ENCODE measurements at regions not wholly inside any gene's neighbourhood (a gene's known extent, or its start where the extent isn't known, plus 50 kb on each side); places are given as distances from the start of the nearest gene placed in this dataset.

GRCh38 chr11:120029321-120029720, 108.6 kb downstream of the TRIM29 start:
- Histone ChIP-seq H3K36me3 (ENCODE audit: insufficient read depth, low read length) (no peaks in the 10 kb centered on the region), H3K9me3 (ENCODE audit: low read depth, low read length) (no peaks in the 10 kb centered on the region), H3K27ac (no peak overlapping the region), H3K4me3 (no peak overlapping the region), H3K9ac (ENCODE audit: insufficient read length) (no peak overlapping the region)
- DNase-seq (ENCODE audit: low read depth, low spot score): no peak
- no peak for TF ChIP-seq POLR2AphosphoS5 (IDR thresholded peaks at IDR 0.05; ENCODE audit: borderline replicate concordance, low read depth, low read length)
- TF ChIP-seq EZH2 (IDR thresholded peaks at IDR 0.05): no peak
- TF ChIP-seq FOXP2 (optimal IDR thresholded peaks at IDR 0.05; ENCODE audit: control extremely low read depth, extremely low read length, insufficient read depth): no peak

GRCh38 chr11:120028897-120029258, 109.0 kb downstream of the TRIM29 start:
- no peak overlapping the region for H3K27ac ChIP-seq
- no peak overlapping the region for H3K4me3 ChIP-seq
- DNase-seq (ENCODE audit: low read depth, low spot score): no peak
- no peaks in the 10 kb centered on the region for H3K9me3 ChIP-seq (ENCODE audit: low read depth, low read length)
- H3K36me3 ChIP-seq (ENCODE audit: insufficient read depth, low read length): no peaks in the 10 kb centered on the region
- H3K9ac ChIP-seq (ENCODE audit: insufficient read length): no peak overlapping the region
- no peak for TF ChIP-seq FOXP2 (optimal IDR thresholded peaks at IDR 0.05; ENCODE audit: control extremely low read depth, extremely low read length, insufficient read depth)
- no peak for TF ChIP-seq POLR2AphosphoS5 (IDR thresholded peaks at IDR 0.05; ENCODE audit: borderline replicate concordance, low read depth, low read length)
- no peak for TF ChIP-seq EZH2 (IDR thresholded peaks at IDR 0.05)

- H3K9ac ChIP-seq (ENCODE audit: insufficient read length): no peak overlapping the region
- no peaks in the 10 kb centered on the region for H3K9me3 ChIP-seq (ENCODE audit: low read depth, low read length)
- no peaks in the 10 kb centered on the region for H3K36me3 ChIP-seq (ENCODE audit: insufficient read depth, low read length)
- no peak for DNase-seq (ENCODE audit: low read depth, low spot score)
- TF ChIP-seq EZH2 (IDR thresholded peaks at IDR 0.05) (no peak), FOXP2 (optimal IDR thresholded peaks at IDR 0.05; ENCODE audit: control extremely low read depth, extremely low read length, insufficient read depth) (no peak), POLR2AphosphoS5 (IDR thresholded peaks at IDR 0.05; ENCODE audit: borderline replicate concordance, low read depth, low read length) (no peak)
- no peak overlapping the region for H3K27ac ChIP-seq
- no peak overlapping the region for H3K4me3 ChIP-seq
Observed at GRCh38 chr11:120028181-120028896, 109.6 kb downstream of the TRIM29 start.

GRCh38 chr11:120027546-120028180, 110.2 kb downstream of the TRIM29 start:
- no peak for DNase-seq (ENCODE audit: low read depth, low spot score)
- H3K9me3 ChIP-seq (ENCODE audit: low read depth, low read length): no peaks in the 10 kb centered on the region
- H3K4me3 ChIP-seq: no peak overlapping the region
- no peak overlapping the region for H3K27ac ChIP-seq
- H3K36me3 ChIP-seq (ENCODE audit: insufficient read depth, low read length): no peaks in the 10 kb centered on the region
- H3K9ac ChIP-seq (ENCODE audit: insufficient read length): no peak overlapping the region
- TF ChIP-seq POLR2AphosphoS5 (IDR thresholded peaks at IDR 0.05; ENCODE audit: borderline replicate concordance, low read depth, low read length) (no peak), EZH2 (IDR thresholded peaks at IDR 0.05) (no peak), FOXP2 (optimal IDR thresholded peaks at IDR 0.05; ENCODE audit: control extremely low read depth, extremely low read length, insufficient read depth) (no peak)

- no peak overlapping the region for H3K9ac ChIP-seq (ENCODE audit: insufficient read length)
- DNase-seq (ENCODE audit: low read depth, low spot score): no peak
- no peaks in the 10 kb centered on the region for H3K9me3 ChIP-seq (ENCODE audit: low read depth, low read length)
- H3K4me3 ChIP-seq: no peak overlapping the region
- no peak overlapping the region for H3K27ac ChIP-seq
- no peaks in the 10 kb centered on the region for H3K36me3 ChIP-seq (ENCODE audit: insufficient read depth, low read length)
- TF ChIP-seq FOXP2 (optimal IDR thresholded peaks at IDR 0.05; ENCODE audit: control extremely low read depth, extremely low read length, insufficient read depth): no peak
- TF ChIP-seq POLR2AphosphoS5 (IDR thresholded peaks at IDR 0.05; ENCODE audit: borderline replicate concordance, low read depth, low read length): no peak
- no peak for TF ChIP-seq EZH2 (IDR thresholded peaks at IDR 0.05)
Observed at GRCh38 chr11:120025606-120026335, 112.1 kb downstream of the TRIM29 start.

- TF ChIP-seq EZH2 (IDR thresholded peaks at IDR 0.05): no peak
- TF ChIP-seq POLR2AphosphoS5 (IDR thresholded peaks at IDR 0.05; ENCODE audit: borderline replicate concordance, low read depth, low read length): no peak
- no peak for TF ChIP-seq FOXP2 (optimal IDR thresholded peaks at IDR 0.05; ENCODE audit: control extremely low read depth, extremely low read length, insufficient read depth)
- Histone ChIP-seq H3K27ac (no peak overlapping the region), H3K9me3 (ENCODE audit: low read depth, low read length) (no peaks in the 10 kb centered on the region), H3K36me3 (ENCODE audit: insufficient read depth, low read length) (no peaks in the 10 kb centered on the region), H3K4me3 (no peak overlapping the region), H3K9ac (ENCODE audit: insufficient read length) (no peak overlapping the region)
- no peak for DNase-seq (ENCODE audit: low read depth, low spot score)
Observed at GRCh38 chr11:120024586-120024985, 113.3 kb downstream of the TRIM29 start.

- Histone ChIP-seq H3K27ac (no peak overlapping the region), H3K36me3 (ENCODE audit: insufficient read depth, low read length) (no peaks in the 10 kb centered on the region), H3K9ac (ENCODE audit: insufficient read length) (no peak overlapping the region), H3K9me3 (ENCODE audit: low read depth, low read length) (no peaks in the 10 kb centered on the region), H3K4me3 (no peak overlapping the region)
- no peak for DNase-seq (ENCODE audit: low read depth, low spot score)
- no peak for TF ChIP-seq POLR2AphosphoS5 (IDR thresholded peaks at IDR 0.05; ENCODE audit: borderline replicate concordance, low read depth, low read length)
- TF ChIP-seq FOXP2 (optimal IDR thresholded peaks at IDR 0.05; ENCODE audit: control extremely low read depth, extremely low read length, insufficient read depth): no peak
- TF ChIP-seq EZH2 (IDR thresholded peaks at IDR 0.05): no peak
Observed at GRCh38 chr11:120024046-120024445, 113.9 kb downstream of the TRIM29 start.

- Histone ChIP-seq H3K9me3 (ENCODE audit: low read depth, low read length) (no peaks in the 10 kb centered on the region), H3K27ac (no peak overlapping the region), H3K4me3 (no peak overlapping the region), H3K9ac (ENCODE audit: insufficient read length) (no peak overlapping the region), H3K36me3 (ENCODE audit: insufficient read depth, low read length) (no peaks in the 10 kb centered on the region)
- DNase-seq (ENCODE audit: low read depth, low spot score): no peak
- no peak for TF ChIP-seq POLR2AphosphoS5 (IDR thresholded peaks at IDR 0.05; ENCODE audit: borderline replicate concordance, low read depth, low read length)
- no peak for TF ChIP-seq FOXP2 (optimal IDR thresholded peaks at IDR 0.05; ENCODE audit: control extremely low read depth, extremely low read length, insufficient read depth)
- no peak for TF ChIP-seq EZH2 (IDR thresholded peaks at IDR 0.05)
Observed at GRCh38 chr11:120023551-120023950, 114.4 kb downstream of the TRIM29 start.

Measured in SK-N-MC (cell line).